ENCODE measurements at regions not wholly inside any gene's neighbourhood (a gene's known extent, or its start where the extent isn't known, plus 50 kb on each side); places are given as distances from the start of the nearest gene placed in this dataset.

- no peaks in the 10 kb centered on the region for H4K20me1 ChIP-seq (replicated peaks; ENCODE audit: insufficient read depth)
- Mint-ChIP-seq H3K36me3 (ENCODE audit: low read depth) (no peaks in the 10 kb centered on the region), H3K27me3 (ENCODE audit: insufficient read depth, low read depth, poor library complexity) (no peaks in the 10 kb centered on the region), H3K4me1 (no peaks in the 10 kb centered on the region), H3K9me3 (no peaks in the 10 kb centered on the region), H3K4me3 (no peak overlapping the region), H3K27ac (no peak overlapping the region)
- no peak overlapping the region for H3K27ac ChIP-seq (ENCODE audit: low read depth)
- no peaks in the 10 kb centered on the region for H3F3A ChIP-seq (replicated peaks; ENCODE audit: low read depth)
- ATAC-seq, result no peak
- no peaks in the 10 kb centered on the region for H3K36me3 ChIP-seq (ENCODE audit: insufficient read depth)
- no peak overlapping the region for H3K4me2 ChIP-seq
- no peak overlapping the region for H2AFZ ChIP-seq
- H3K79me2 ChIP-seq (replicated peaks; ENCODE audit: insufficient read depth), result no peaks in the 10 kb centered on the region
- no peak for DNase-seq (ENCODE audit: low spot score)
- no peaks in the 10 kb centered on the region for H3K4me1 ChIP-seq (ENCODE audit: insufficient read depth)
- H3K4me3 ChIP-seq, result no peak overlapping the region
- H3K27me3 ChIP-seq (ENCODE audit: insufficient read depth), result no peaks in the 10 kb centered on the region
- 0 out of 2 replicates have a peak, but pooled peaks cover 8% of the 10 kb centered on the region for H3K9me2 ChIP-seq (ENCODE audit: insufficient read depth)
- no peak for TF ChIP-seq CTCF (conservative IDR thresholded peaks at IDR 0.05; ENCODE audit: low read depth in 2 of 2)
- no peak for TF ChIP-seq JUNB (IDR thresholded peaks at IDR 0.05; ENCODE audit: unreplicated experiment)
- TF ChIP-seq NANOG (IDR thresholded peaks at IDR 0.05; ENCODE audit: borderline replicate concordance), result no peak
- no peak for TF ChIP-seq POLR2AphosphoS5 (IDR thresholded peaks at IDR 0.05; ENCODE audit: low read depth)
- TF ChIP-seq, protein P1, sequence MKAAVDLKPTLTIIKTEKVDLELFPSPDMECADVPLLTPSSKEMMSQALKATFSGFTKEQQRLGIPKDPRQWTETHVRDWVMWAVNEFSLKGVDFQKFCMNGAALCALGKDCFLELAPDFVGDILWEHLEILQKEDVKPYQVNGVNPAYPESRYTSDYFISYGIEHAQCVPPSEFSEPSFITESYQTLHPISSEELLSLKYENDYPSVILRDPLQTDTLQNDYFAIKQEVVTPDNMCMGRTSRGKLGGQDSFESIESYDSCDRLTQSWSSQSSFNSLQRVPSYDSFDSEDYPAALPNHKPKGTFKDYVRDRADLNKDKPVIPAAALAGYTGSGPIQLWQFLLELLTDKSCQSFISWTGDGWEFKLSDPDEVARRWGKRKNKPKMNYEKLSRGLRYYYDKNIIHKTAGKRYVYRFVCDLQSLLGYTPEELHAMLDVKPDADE (IDR thresholded peaks at IDR 0.05), result no peak
- TF ChIP-seq ZNF331 (CRISPR knock-in tag; IDR thresholded peaks at IDR 0.05; ENCODE audit: low read depth), result no peak
Measured at GRCh38 chr5:111953351-111954127, 196.5 kb upstream of the NREP start.

DNA sequence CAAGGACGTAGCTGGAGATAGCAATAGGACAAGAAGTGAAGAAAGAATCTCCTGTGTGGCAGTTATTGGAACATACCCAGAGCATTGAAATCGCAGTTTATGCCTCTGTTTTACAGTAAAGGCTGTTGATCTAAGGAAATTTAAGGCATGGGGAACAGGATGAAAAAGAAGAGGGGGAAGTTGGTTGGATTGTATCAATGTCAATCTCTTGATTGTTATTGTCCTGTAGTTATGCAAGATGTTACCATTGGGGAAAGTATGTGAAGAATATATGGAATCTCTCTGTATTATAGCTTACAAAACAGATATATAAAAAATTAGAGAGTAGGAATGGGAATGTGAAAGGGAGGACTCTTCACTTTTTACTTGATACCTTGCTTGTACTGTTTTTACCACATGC, 195.6 kb upstream of the NREP start:
- no peaks in the 10 kb centered on the region for H3K9me3 Mint-ChIP-seq
- Histone ChIP-seq H3K79me2 (replicated peaks; ENCODE audit: insufficient read depth) (no peaks in the 10 kb centered on the region), H3K4me1 (ENCODE audit: insufficient read depth) (no peaks in the 10 kb centered on the region), H3K27me3 (ENCODE audit: insufficient read depth) (no peaks in the 10 kb centered on the region), H3K9me2 (ENCODE audit: insufficient read depth) (0 out of 2 replicates have a peak, but pooled peaks cover 8% of the 10 kb centered on the region), H3K4me2 (no peak overlapping the region), H3F3A (replicated peaks; ENCODE audit: low read depth) (no peaks in the 10 kb centered on the region), H4K20me1 (replicated peaks; ENCODE audit: insufficient read depth) (no peaks in the 10 kb centered on the region), H3K36me3 (ENCODE audit: insufficient read depth) (no peaks in the 10 kb centered on the region), H2AFZ (no peak overlapping the region), H3K4me3 (no peak overlapping the region), H3K27ac (ENCODE audit: low read depth) (no peak overlapping the region)
- H3K36me3 Mint-ChIP-seq (ENCODE audit: low read depth), result no peaks in the 10 kb centered on the region
- no peaks in the 10 kb centered on the region for H3K4me1 Mint-ChIP-seq
- ATAC-seq (no peak), DNase-seq (ENCODE audit: low spot score) (no peak)
- TF ChIP-seq CREB1 (CRISPR knock-in tag; IDR thresholded peaks at IDR 0.05; ENCODE audit: low read depth), result no peak
- H3K27ac Mint-ChIP-seq, result no peak overlapping the region
- no peaks in the 10 kb centered on the region for H3K27me3 Mint-ChIP-seq (ENCODE audit: insufficient read depth, low read depth, poor library complexity)
- no peak overlapping the region for H3K4me3 Mint-ChIP-seq

DNA sequence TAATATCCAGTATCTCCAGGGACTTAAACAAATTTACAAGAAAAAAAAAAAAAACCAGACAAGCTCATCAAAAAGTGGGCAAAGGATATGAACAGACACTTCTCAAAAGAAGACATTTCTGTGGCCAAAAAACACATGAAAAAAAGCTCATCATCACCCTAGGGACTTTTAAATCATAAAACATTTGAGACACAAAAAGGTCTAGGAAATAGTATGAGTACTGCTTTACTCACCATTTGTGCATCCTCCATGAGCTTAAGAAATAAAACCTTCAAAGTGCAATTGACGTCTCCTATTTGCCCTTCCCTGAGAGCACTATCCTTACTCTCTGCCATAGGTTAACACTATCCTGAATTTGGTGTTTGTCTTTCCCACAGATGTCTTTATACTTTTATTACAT, 193.7 kb upstream of the NREP start:
- Histone ChIP-seq H3K36me3 (ENCODE audit: insufficient read depth) (no peaks in the 10 kb centered on the region), H3K27me3 (ENCODE audit: insufficient read depth) (no peaks in the 10 kb centered on the region), H2AFZ (no peak overlapping the region), H3K79me2 (replicated peaks; ENCODE audit: insufficient read depth) (no peaks in the 10 kb centered on the region), H3F3A (replicated peaks; ENCODE audit: low read depth) (no peaks in the 10 kb centered on the region), H3K27ac (ENCODE audit: low read depth) (no peak overlapping the region), H4K20me1 (replicated peaks; ENCODE audit: insufficient read depth) (no peaks in the 10 kb centered on the region), H3K4me2 (no peak overlapping the region), H3K4me1 (ENCODE audit: insufficient read depth) (no peaks in the 10 kb centered on the region), H3K4me3 (no peak overlapping the region), H3K9me2 (ENCODE audit: insufficient read depth) (0 out of 2 replicates have a peak, but pooled peaks cover 8% of the 10 kb centered on the region)
- Mint-ChIP-seq H3K9me3 (no peaks in the 10 kb centered on the region), H3K27me3 (ENCODE audit: insufficient read depth, low read depth, poor library complexity) (no peaks in the 10 kb centered on the region), H3K4me1 (no peaks in the 10 kb centered on the region; the same call in 2 of the 3 replicates), H3K36me3 (ENCODE audit: low read depth) (no peaks in the 10 kb centered on the region), H3K27ac (no peak overlapping the region), H3K4me3 (no peak overlapping the region)
- TF ChIP-seq STAT1 (IDR thresholded peaks at IDR 0.05; ENCODE audit: unreplicated experiment) (no peak), ZNF114 (CRISPR knock-in tag; IDR thresholded peaks at IDR 0.05) (no peak)
- DNase-seq (ENCODE audit: low spot score) (no peak), ATAC-seq (no peak)

Data from GM23338 (cell line).